ENCODE measurements at regions not wholly inside any gene's neighbourhood (a gene's known extent, or its start where the extent isn't known, plus 50 kb on each side); places are given as distances from the start of the nearest gene placed in this dataset.
A peak's percentile ranks its signal among the peaks of the same experiment; 100 is the strongest.

- H3K27ac ChIP-seq: no peak overlapping the region
- TF ChIP-seq CTCF (conservative IDR thresholded peaks at IDR 0.05): no peak
Measured at GRCh38 chr1:94641990-94642389, 100.4 kb upstream of the F3 start.

GRCh38 chr1:94640125-94640524, 98.6 kb upstream of the F3 start:
- no peak for TF ChIP-seq CTCF (conservative IDR thresholded peaks at IDR 0.05)
- H3K27ac ChIP-seq: peak overlapping the region; percentile 66

- TF ChIP-seq CTCF (conservative IDR thresholded peaks at IDR 0.05): no peak
- no peak overlapping the region for H3K27ac ChIP-seq
Measured at GRCh38 chr1:94637121-94637520, 95.6 kb upstream of the F3 start.

GRCh38 chr1:94636624-94637023, 95.1 kb upstream of the F3 start:
- no peak overlapping the region for H3K27ac ChIP-seq
- no peak for TF ChIP-seq CTCF (conservative IDR thresholded peaks at IDR 0.05)

GRCh38 chr1:94636100-94636499, 94.5 kb upstream of the F3 start:
- TF ChIP-seq CTCF (conservative IDR thresholded peaks at IDR 0.05): no peak
- H3K27ac ChIP-seq: no peak overlapping the region

- H3K27ac ChIP-seq: no peak overlapping the region
- TF ChIP-seq CTCF (conservative IDR thresholded peaks at IDR 0.05): no peak
Measured at GRCh38 chr1:94634977-94635416, 93.4 kb upstream of the F3 start.

- TF ChIP-seq CTCF (conservative IDR thresholded peaks at IDR 0.05): no peak
- H3K27ac ChIP-seq: no peak overlapping the region
Measured at GRCh38 chr1:94633051-94633450, 91.5 kb upstream of the F3 start.

Data from VCaP (cell line).